CD4-positive, alpha-beta T cell (primary cell): ENCODE measurements at regions not wholly inside any gene's neighbourhood (a gene's known extent, or its start where the extent isn't known, plus 50 kb on each side); places are given as distances from the start of the nearest gene placed in this dataset.

Source experiments
- ATAC-seq: fragments of 200-7000 bp; cut with Tn5 transposase; one replicate; pipeline ENCODE4 v1.10.0; 2022; ENCODE audit warnings: mild to moderate bottlenecking; ENCODE audit not compliant: poor library complexity
- CTCF ChIA-PET: fragments of 350-600 bp; sonication (Branson Sonifier 250); formaldehyde crosslinking; loops from one replicate; lab custom pipeline; 2021; ENCODE audit warnings: antibody characterized with exemption, inconsistent platforms; lab: Charles Lee
- POLR2A ChIA-PET: fragments of 350-600 bp; sonication (Branson Sonifier 250); formaldehyde crosslinking; loops from one replicate; lab custom pipeline; 2021; ENCODE audit warnings: antibody characterized with exemption, inconsistent platforms; lab: Charles Lee
- DNase-seq, 14 experiments: peaks; one replicate each; pipeline ENCODE4 v3.0.0-alpha.2; 2013 to 2020; ENCODE audit warnings: mixed read lengths in 2 of 14
- H3K27ac ChIP-seq, 2 donors: one replicate each; pipeline versions ENCODE4 v1.5.1 to v1.7.0; 2013; ENCODE audit warnings: low read length in 2 of 2, low read depth in 1 of 2, mild to moderate bottlenecking in 1 of 2
- H3K27me3 ChIP-seq, 2 experiments: 1 replicate in 1 of 2; 2 replicates in 1 of 2; pipeline versions ENCODE4 v1.6.1 to v1.7.0; 2013; ENCODE audit warnings: low read length in 2 of 2, control low read depth in 1 of 2, mild to moderate bottlenecking in 1 of 2, moderate library complexity in 1 of 2; ENCODE audit not compliant: insufficient read depth in 2 of 2, control insufficient read depth in 1 of 2
- H3K36me3 ChIP-seq: one replicate; pipeline ENCODE4 v1.6.1; 2013; ENCODE audit warnings: low read length, control low read depth; ENCODE audit not compliant: insufficient read depth
- H3K4me1 ChIP-seq: one replicate; pipeline ENCODE4 v1.6.1; 2013; ENCODE audit warnings: low read length, control low read depth; ENCODE audit not compliant: insufficient read depth
- H3K4me3 ChIP-seq: one replicate; pipeline ENCODE4 v1.5.1; 2013; ENCODE audit warnings: mild to moderate bottlenecking, low read length, moderate library complexity
- H3K9me3 ChIP-seq, 2 experiments: 1 replicate in 1 of 2; 2 replicates in 1 of 2; pipeline versions ENCODE4 v1.6.1 to v1.7.0; 2013; ENCODE audit warnings: low read length in 2 of 2, mild to moderate bottlenecking in 2 of 2, control low read depth in 1 of 2, moderate library complexity in 1 of 2; ENCODE audit not compliant: control insufficient read depth in 1 of 2, insufficient read depth in 1 of 2
- H3K27ac Mint-ChIP-seq: one replicate; pipeline ENCODE4 v1.8.0; 2020; ENCODE audit warnings: mixed read lengths
- H3K27me3 Mint-ChIP-seq: one replicate; pipeline ENCODE4 v1.8.0; 2021; ENCODE audit warnings: mixed read lengths
- H3K36me3 Mint-ChIP-seq: one replicate; pipeline ENCODE4 v1.8.0; 2021; ENCODE audit warnings: low read depth, mixed read lengths
- H3K4me1 Mint-ChIP-seq: one replicate; pipeline ENCODE4 v1.8.0; 2021; ENCODE audit warnings: low read depth, mixed read lengths
- H3K4me3 Mint-ChIP-seq: one replicate; pipeline ENCODE4 v1.8.0; 2020; ENCODE audit warnings: mild to moderate bottlenecking, mixed read lengths
- H3K9me3 Mint-ChIP-seq: one replicate; pipeline ENCODE4 v1.8.0; 2020; ENCODE audit warnings: mixed read lengths
- intact Hi-C, 2 experiments: fragments of 100-400 bp; cut with DNase I in 1 of 2; cut with micrococcal nuclease in 1 of 2; formaldehyde crosslinking; loops; one replicate each; pipeline versions ENCODE4 v1.15.1 to v1.9.0; 2023 to 2025; cut with DNase I, micrococcal nuclease
- TF ChIP-seq, protein P1 (sequence below): fragments of 200-600 bp; IDR thresholded peaks from one replicate; pipeline ENCODE4 v1.8.0; 2022; ENCODE audit warnings: antibody characterized with exemption, mild to moderate bottlenecking

GRCh38 chr11:92022499-92022898 is 202.1 kb upstream of the FAT3 start:
- no peak for DNase-seq
- Histone ChIP-seq H3K4me3 (no peak overlapping the region), H3K36me3 (no peaks in the 10 kb centered on the region), H3K27ac (no peak overlapping the region), H3K4me1 (no peaks in the 10 kb centered on the region), H3K27me3 (no peaks in the 10 kb centered on the region), H3K9me3 (peaks cover 4% of the 10 kb centered on the region in 2 experiments)
- Mint-ChIP-seq H3K36me3 (no peaks in the 10 kb centered on the region), H3K9me3 (peaks cover 8% of the 10 kb centered on the region), H3K4me1 (no peaks in the 10 kb centered on the region), H3K4me3 (no peak overlapping the region), H3K27me3 (no peaks in the 10 kb centered on the region), H3K27ac (no peak overlapping the region)
- ATAC-seq = no peak
- intact Hi-C loops = loop anchor here in 1 of 2 experiments (5.0 kb wide), 1 partner anchor 35 kb away; no protein-coding TSS in a partner anchor
- CTCF ChIA-PET = no interaction called here
- TF ChIP-seq, protein P1, sequence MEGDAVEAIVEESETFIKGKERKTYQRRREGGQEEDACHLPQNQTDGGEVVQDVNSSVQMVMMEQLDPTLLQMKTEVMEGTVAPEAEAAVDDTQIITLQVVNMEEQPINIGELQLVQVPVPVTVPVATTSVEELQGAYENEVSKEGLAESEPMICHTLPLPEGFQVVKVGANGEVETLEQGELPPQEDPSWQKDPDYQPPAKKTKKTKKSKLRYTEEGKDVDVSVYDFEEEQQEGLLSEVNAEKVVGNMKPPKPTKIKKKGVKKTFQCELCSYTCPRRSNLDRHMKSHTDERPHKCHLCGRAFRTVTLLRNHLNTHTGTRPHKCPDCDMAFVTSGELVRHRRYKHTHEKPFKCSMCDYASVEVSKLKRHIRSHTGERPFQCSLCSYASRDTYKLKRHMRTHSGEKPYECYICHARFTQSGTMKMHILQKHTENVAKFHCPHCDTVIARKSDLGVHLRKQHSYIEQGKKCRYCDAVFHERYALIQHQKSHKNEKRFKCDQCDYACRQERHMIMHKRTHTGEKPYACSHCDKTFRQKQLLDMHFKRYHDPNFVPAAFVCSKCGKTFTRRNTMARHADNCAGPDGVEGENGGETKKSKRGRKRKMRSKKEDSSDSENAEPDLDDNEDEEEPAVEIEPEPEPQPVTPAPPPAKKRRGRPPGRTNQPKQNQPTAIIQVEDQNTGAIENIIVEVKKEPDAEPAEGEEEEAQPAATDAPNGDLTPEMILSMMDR = no peak
- POLR2A ChIA-PET = no interaction called here

GRCh38 chr11:92018332-92018731 is 206.3 kb upstream of the FAT3 start:
- Histone ChIP-seq H3K36me3 (no peaks in the 10 kb centered on the region), H3K9me3 (peaks cover 3 to 9% of the 10 kb centered on the region in 2 experiments), H3K27me3 (no peaks in the 10 kb centered on the region), H3K27ac (no peak overlapping the region), H3K4me1 (no peaks in the 10 kb centered on the region), H3K4me3 (no peak overlapping the region)
- Mint-ChIP-seq H3K36me3 (no peaks in the 10 kb centered on the region), H3K4me3 (no peak overlapping the region), H3K4me1 (no peaks in the 10 kb centered on the region), H3K27ac (no peak overlapping the region), H3K27me3 (no peaks in the 10 kb centered on the region), H3K9me3 (peaks cover 16% of the 10 kb centered on the region)
- ATAC-seq = no peak
- POLR2A ChIA-PET = no interaction called here
- no peak for DNase-seq
- intact Hi-C loops = no loop called here
- CTCF ChIA-PET = no interaction called here
- TF ChIP-seq, protein P1 = no peak

- no peak overlapping the region for H3K27ac ChIP-seq
- no peaks in the 10 kb centered on the region for H3K36me3 ChIP-seq
- Mint-ChIP-seq H3K4me1 (no peaks in the 10 kb centered on the region), H3K4me3 (no peak overlapping the region), H3K27ac (no peak overlapping the region), H3K9me3 (peaks cover 10% of the 10 kb centered on the region), H3K36me3 (no peaks in the 10 kb centered on the region), H3K27me3 (no peaks in the 10 kb centered on the region)
- intact Hi-C loops = no loop called here
- H3K9me3 ChIP-seq = no peaks in the 10 kb centered on the region
- TF ChIP-seq, protein P1 = no peak
- no peaks in the 10 kb centered on the region for H3K4me1 ChIP-seq
- POLR2A ChIA-PET = no interaction called here
- no peak overlapping the region for H3K4me3 ChIP-seq
- no peak for DNase-seq
- H3K27me3 ChIP-seq = no peaks in the 10 kb centered on the region
- CTCF ChIA-PET = no interaction called here
- ATAC-seq = no peak
These were observed 216.4 kb upstream of the FAT3 start for GRCh38 chr11:92008249-92008648.
